ENCODE measurements at regions not wholly inside any gene's neighbourhood (a gene's known extent, or its start where the extent isn't known, plus 50 kb on each side); places are given as distances from the start of the nearest gene placed in this dataset.

DNA sequence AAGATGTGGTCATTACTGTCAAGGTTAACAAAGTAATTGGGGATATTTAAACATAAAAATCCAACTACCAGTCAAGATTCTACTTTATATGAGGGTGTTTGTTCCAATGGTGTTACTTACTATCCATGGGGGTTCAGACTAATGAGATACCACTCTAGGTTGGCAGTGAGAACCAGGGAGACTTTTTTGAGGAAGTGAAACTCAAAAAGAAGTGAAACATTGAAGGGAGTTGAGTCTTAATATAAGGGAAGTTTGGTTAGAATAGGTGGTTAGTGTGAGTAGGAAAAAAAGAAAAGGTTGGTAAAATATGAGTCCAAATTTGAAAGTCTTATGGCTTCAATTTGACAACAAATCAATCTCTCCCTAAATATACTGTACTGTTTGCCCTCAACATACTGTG, 123.6 kb upstream of the ANK3 start:
- Histone ChIP-seq H3K4me1 (ENCODE audit: control insufficient read depth in 4 of 4, insufficient read depth in 4 of 4, low read length in 3 of 4) (no peaks in the 10 kb centered on the region), H3K4me3 (ENCODE audit: low read depth in 1 of 3, low read length in 3 of 3) (no peak overlapping the region), H3K27me3 (ENCODE audit: control insufficient read depth in 4 of 4, insufficient read depth in 4 of 4, low read length in 3 of 4) (no peaks in the 10 kb centered on the region), H3K27ac (ENCODE audit: low read depth in 1 of 2, low read length in 2 of 2) (no peak overlapping the region), H3K9me3 (ENCODE audit: control insufficient read depth in 4 of 4, low read length in 3 of 4) (no peaks in the 10 kb centered on the region), H3K9ac (ENCODE audit: low read depth in 1 of 2, low read length in 2 of 2) (no peak overlapping the region), H3K36me3 (ENCODE audit: control insufficient read depth in 4 of 4, insufficient read depth in 3 of 4, low read depth in 1 of 4, low read length in 3 of 4) (no peaks in the 10 kb centered on the region)
- TF ChIP-seq, protein P1, sequence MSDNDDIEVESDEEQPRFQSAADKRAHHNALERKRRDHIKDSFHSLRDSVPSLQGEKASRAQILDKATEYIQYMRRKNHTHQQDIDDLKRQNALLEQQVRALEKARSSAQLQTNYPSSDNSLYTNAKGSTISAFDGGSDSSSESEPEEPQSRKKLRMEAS (IDR thresholded peaks at IDR 0.05): no peak
- TF ChIP-seq RXRA (IDR thresholded peaks at IDR 0.05) (no peak), FOXA1 (IDR thresholded peaks at IDR 0.05) (no peak), YY1 (IDR thresholded peaks at IDR 0.05) (no peak), SP1 (IDR thresholded peaks at IDR 0.05) (no peak), HNF4G (IDR thresholded peaks at IDR 0.05) (no peak), TAF1 (conservative IDR thresholded peaks at IDR 0.05) (no peak), HNF4A (conservative IDR thresholded peaks at IDR 0.05) (no peak), NR2F2 (IDR thresholded peaks at IDR 0.05) (no peak), EGR1 (IDR thresholded peaks at IDR 0.05; ENCODE audit: low read depth in 2 of 2) (no peak), FOXA2 (IDR thresholded peaks at IDR 0.05) (no peak), RAD21 (IDR thresholded peaks at IDR 0.05) (no peak)
- TF ChIP-seq, protein P2, sequence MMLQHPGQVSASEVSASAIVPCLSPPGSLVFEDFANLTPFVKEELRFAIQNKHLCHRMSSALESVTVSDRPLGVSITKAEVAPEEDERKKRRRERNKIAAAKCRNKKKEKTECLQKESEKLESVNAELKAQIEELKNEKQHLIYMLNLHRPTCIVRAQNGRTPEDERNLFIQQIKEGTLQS (IDR thresholded peaks at IDR 0.05): no peak
- TF ChIP-seq, protein P3, sequence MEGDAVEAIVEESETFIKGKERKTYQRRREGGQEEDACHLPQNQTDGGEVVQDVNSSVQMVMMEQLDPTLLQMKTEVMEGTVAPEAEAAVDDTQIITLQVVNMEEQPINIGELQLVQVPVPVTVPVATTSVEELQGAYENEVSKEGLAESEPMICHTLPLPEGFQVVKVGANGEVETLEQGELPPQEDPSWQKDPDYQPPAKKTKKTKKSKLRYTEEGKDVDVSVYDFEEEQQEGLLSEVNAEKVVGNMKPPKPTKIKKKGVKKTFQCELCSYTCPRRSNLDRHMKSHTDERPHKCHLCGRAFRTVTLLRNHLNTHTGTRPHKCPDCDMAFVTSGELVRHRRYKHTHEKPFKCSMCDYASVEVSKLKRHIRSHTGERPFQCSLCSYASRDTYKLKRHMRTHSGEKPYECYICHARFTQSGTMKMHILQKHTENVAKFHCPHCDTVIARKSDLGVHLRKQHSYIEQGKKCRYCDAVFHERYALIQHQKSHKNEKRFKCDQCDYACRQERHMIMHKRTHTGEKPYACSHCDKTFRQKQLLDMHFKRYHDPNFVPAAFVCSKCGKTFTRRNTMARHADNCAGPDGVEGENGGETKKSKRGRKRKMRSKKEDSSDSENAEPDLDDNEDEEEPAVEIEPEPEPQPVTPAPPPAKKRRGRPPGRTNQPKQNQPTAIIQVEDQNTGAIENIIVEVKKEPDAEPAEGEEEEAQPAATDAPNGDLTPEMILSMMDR (IDR thresholded peaks at IDR 0.05; ENCODE audit: low read depth, low read length, missing input control): no peak
- TF ChIP-seq, protein P4, sequence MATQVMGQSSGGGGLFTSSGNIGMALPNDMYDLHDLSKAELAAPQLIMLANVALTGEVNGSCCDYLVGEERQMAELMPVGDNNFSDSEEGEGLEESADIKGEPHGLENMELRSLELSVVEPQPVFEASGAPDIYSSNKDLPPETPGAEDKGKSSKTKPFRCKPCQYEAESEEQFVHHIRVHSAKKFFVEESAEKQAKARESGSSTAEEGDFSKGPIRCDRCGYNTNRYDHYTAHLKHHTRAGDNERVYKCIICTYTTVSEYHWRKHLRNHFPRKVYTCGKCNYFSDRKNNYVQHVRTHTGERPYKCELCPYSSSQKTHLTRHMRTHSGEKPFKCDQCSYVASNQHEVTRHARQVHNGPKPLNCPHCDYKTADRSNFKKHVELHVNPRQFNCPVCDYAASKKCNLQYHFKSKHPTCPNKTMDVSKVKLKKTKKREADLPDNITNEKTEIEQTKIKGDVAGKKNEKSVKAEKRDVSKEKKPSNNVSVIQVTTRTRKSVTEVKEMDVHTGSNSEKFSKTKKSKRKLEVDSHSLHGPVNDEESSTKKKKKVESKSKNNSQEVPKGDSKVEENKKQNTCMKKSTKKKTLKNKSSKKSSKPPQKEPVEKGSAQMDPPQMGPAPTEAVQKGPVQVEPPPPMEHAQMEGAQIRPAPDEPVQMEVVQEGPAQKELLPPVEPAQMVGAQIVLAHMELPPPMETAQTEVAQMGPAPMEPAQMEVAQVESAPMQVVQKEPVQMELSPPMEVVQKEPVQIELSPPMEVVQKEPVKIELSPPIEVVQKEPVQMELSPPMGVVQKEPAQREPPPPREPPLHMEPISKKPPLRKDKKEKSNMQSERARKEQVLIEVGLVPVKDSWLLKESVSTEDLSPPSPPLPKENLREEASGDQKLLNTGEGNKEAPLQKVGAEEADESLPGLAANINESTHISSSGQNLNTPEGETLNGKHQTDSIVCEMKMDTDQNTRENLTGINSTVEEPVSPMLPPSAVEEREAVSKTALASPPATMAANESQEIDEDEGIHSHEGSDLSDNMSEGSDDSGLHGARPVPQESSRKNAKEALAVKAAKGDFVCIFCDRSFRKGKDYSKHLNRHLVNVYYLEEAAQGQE (IDR thresholded peaks at IDR 0.05): no peak
- TF ChIP-seq, protein P5, sequence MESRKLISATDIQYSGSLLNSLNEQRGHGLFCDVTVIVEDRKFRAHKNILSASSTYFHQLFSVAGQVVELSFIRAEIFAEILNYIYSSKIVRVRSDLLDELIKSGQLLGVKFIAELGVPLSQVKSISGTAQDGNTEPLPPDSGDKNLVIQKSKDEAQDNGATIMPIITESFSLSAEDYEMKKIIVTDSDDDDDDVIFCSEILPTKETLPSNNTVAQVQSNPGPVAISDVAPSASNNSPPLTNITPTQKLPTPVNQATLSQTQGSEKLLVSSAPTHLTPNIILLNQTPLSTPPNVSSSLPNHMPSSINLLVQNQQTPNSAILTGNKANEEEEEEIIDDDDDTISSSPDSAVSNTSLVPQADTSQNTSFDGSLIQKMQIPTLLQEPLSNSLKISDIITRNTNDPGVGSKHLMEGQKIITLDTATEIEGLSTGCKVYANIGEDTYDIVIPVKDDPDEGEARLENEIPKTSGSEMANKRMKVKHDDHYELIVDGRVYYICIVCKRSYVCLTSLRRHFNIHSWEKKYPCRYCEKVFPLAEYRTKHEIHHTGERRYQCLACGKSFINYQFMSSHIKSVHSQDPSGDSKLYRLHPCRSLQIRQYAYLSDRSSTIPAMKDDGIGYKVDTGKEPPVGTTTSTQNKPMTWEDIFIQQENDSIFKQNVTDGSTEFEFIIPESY (IDR thresholded peaks at IDR 0.05): no peak
- DNase-seq (ENCODE audit: low spot score): no peak

Measured in liver (tissue), 7 donors.